Astrocyte of the hippocampus (primary cell): ENCODE measurements at regions not wholly inside any gene's neighbourhood (a gene's known extent, or its start where the extent isn't known, plus 50 kb on each side); places are given as distances from the start of the nearest gene placed in this dataset.

Source experiments
- DNase-seq: peaks from one replicate; pipeline ENCODE4 v3.0.0; 2011; ENCODE audit warnings: low read depth, low spot score

GRCh38 chr2:140063356-140063755 is 1283.2 kb upstream of the NXPH2 start:
- peak; percentile 28 for DNase-seq

GRCh38 chr2:140061240-140061639 is 1281.0 kb upstream of the NXPH2 start:
- DNase-seq = no peak

- DNase-seq = no peak
These were observed 1277.7 kb upstream of the NXPH2 start for GRCh38 chr2:140057928-140058327.

GRCh38 chr2:140041811-140042210 is 1261.6 kb upstream of the NXPH2 start:
- no peak for DNase-seq

GRCh38 chr2:140041239-140041638 is 1261.0 kb upstream of the NXPH2 start:
- DNase-seq = no peak

- no peak for DNase-seq
These were observed 1253.4 kb upstream of the NXPH2 start for GRCh38 chr2:140033638-140034037.

- DNase-seq = no peak
These were observed 1247.8 kb upstream of the NXPH2 start for GRCh38 chr2:140027966-140028365.

- DNase-seq = no peak
These were observed 1247.1 kb upstream of the NXPH2 start for GRCh38 chr2:140027320-140027719.

GRCh38 chr2:140023291-140023690 is 1243.1 kb upstream of the NXPH2 start:
- peak; percentile 23 for DNase-seq

- DNase-seq = no peak
These were observed 1238.4 kb upstream of the NXPH2 start for GRCh38 chr2:140018541-140018940.

- DNase-seq = no peak
These were observed 1234.0 kb upstream of the NXPH2 start for GRCh38 chr2:140014204-140014546.

- DNase-seq = peak; percentile 4
These were observed 1233.5 kb upstream of the NXPH2 start for GRCh38 chr2:140013545-140014203.

- DNase-seq = no peak
These were observed 1231.1 kb upstream of the NXPH2 start for GRCh38 chr2:140011287-140011686.

- DNase-seq = no peak
These were observed 1221.9 kb upstream of the NXPH2 start for GRCh38 chr2:140002110-140002509.

GRCh38 chr2:139992711-139993345 is 1212.6 kb upstream of the NXPH2 start:
- no peak for DNase-seq

GRCh38 chr2:139992078-139992477 is 1211.9 kb upstream of the NXPH2 start:
- no peak for DNase-seq

GRCh38 chr2:139990646-139991335 is 1210.6 kb upstream of the NXPH2 start:
- DNase-seq = no peak

- DNase-seq = no peak
These were observed 1189.1 kb upstream of the NXPH2 start for GRCh38 chr2:139969323-139969722.

GRCh38 chr2:139968588-139968987 is 1188.4 kb upstream of the NXPH2 start:
- DNase-seq = no peak

- no peak for DNase-seq
These were observed 1187.5 kb upstream of the NXPH2 start for GRCh38 chr2:139967665-139968064.

GRCh38 chr2:139964721-139965440 is 1184.7 kb upstream of the NXPH2 start:
- DNase-seq = no peak

- no peak for DNase-seq
These were observed 1183.7 kb upstream of the NXPH2 start for GRCh38 chr2:139963863-139964355.
